HFFc6 (cell line): ENCODE measurements at regions not wholly inside any gene's neighbourhood (a gene's known extent, or its start where the extent isn't known, plus 50 kb on each side); places are given as distances from the start of the nearest gene placed in this dataset.

ENCODE experiments used
- DNase-seq: peaks from one replicate; pipeline ENCODE4 v3.0.0-alpha.2; 2018
- H3K27ac Mint-ChIP-seq: 2 replicates; pipeline ENCODE4 v1.8.0; 2020; ENCODE audit warnings: mild to moderate bottlenecking, mixed read lengths
- H3K27me3 Mint-ChIP-seq: 2 replicates; pipeline ENCODE4 v1.8.0; 2021; ENCODE audit warnings: mild to moderate bottlenecking, moderate library complexity, mixed read lengths; ENCODE audit not compliant: insufficient read depth
- H3K36me3 Mint-ChIP-seq: 2 replicates; pipeline ENCODE4 v1.8.0; 2021; ENCODE audit warnings: low read depth, mixed read lengths
- H3K4me1 Mint-ChIP-seq: 2 replicates; pipeline ENCODE4 v1.8.0; 2020; ENCODE audit warnings: low read depth, mixed read lengths
- H3K4me3 Mint-ChIP-seq: 2 replicates; pipeline ENCODE4 v1.8.0; 2020; ENCODE audit warnings: mild to moderate bottlenecking, moderate library complexity, mixed read lengths
- H3K9me3 Mint-ChIP-seq: 2 replicates; pipeline ENCODE4 v1.8.0; 2020; ENCODE audit warnings: mild to moderate bottlenecking, mixed read lengths
- TF ChIP-seq, protein P1 (sequence below): fragments of 200-600 bp; sonication (generic); IDR thresholded peaks from 2 replicates; pipeline ENCODE4 v1.5.0; 2021; ENCODE audit warnings: antibody characterized with exemption, mild to moderate bottlenecking

DNA sequence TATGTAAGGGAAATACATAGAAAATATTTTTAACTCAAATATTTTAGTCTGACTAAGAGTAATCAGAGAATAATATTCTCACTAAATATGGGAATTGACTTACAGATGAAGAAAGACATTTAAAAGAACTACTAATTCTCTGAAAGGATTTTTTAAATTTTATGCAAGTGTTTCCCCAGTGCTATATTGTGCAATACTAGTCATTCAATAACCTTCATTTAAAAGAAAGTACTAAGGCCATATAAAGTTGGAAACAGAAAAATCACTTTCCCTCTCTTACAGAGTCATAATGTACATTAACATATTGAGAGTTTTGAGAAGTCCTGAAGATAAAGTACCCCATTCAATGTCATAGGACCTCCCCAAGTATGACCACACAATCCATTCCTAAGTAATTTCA lies 584.6 kb upstream of the ACVR2A start:
- TF ChIP-seq, protein P1, sequence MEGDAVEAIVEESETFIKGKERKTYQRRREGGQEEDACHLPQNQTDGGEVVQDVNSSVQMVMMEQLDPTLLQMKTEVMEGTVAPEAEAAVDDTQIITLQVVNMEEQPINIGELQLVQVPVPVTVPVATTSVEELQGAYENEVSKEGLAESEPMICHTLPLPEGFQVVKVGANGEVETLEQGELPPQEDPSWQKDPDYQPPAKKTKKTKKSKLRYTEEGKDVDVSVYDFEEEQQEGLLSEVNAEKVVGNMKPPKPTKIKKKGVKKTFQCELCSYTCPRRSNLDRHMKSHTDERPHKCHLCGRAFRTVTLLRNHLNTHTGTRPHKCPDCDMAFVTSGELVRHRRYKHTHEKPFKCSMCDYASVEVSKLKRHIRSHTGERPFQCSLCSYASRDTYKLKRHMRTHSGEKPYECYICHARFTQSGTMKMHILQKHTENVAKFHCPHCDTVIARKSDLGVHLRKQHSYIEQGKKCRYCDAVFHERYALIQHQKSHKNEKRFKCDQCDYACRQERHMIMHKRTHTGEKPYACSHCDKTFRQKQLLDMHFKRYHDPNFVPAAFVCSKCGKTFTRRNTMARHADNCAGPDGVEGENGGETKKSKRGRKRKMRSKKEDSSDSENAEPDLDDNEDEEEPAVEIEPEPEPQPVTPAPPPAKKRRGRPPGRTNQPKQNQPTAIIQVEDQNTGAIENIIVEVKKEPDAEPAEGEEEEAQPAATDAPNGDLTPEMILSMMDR = no peak
- Mint-ChIP-seq H3K4me3 (no peak overlapping the region), H3K4me1 (no peaks in the 10 kb centered on the region), H3K36me3 (peaks cover 5% of the 10 kb centered on the region), H3K27me3 (no peaks in the 10 kb centered on the region; the same call in 1 of the 2 replicates), H3K27ac (no peak overlapping the region), H3K9me3 (peaks cover 34% of the 10 kb centered on the region)
- no peak for DNase-seq

GRCh38 chr2:147255812-147256211 lies 589.0 kb upstream of the ACVR2A start:
- TF ChIP-seq, protein P1 = no peak
- peaks cover 4% of the 10 kb centered on the region; the same call in 1 of the 2 replicates for H3K36me3 Mint-ChIP-seq
- H3K9me3 Mint-ChIP-seq = peaks cover 35% of the 10 kb centered on the region
- no peaks in the 10 kb centered on the region; the same call in 1 of the 2 replicates for H3K27me3 Mint-ChIP-seq
- H3K4me3 Mint-ChIP-seq = no peak overlapping the region
- no peak for DNase-seq
- H3K27ac Mint-ChIP-seq = no peak overlapping the region
- no peaks in the 10 kb centered on the region for H3K4me1 Mint-ChIP-seq

- DNase-seq = no peak
- Mint-ChIP-seq H3K27me3 (no peaks in the 10 kb centered on the region), H3K9me3 (peaks cover 58% of the 10 kb centered on the region), H3K4me1 (no peaks in the 10 kb centered on the region), H3K4me3 (no peak overlapping the region), H3K27ac (no peak overlapping the region), H3K36me3 (peaks cover 4% of the 10 kb centered on the region; the same call in 1 of the 2 replicates)
- TF ChIP-seq, protein P1 = no peak
These were observed 594.0 kb upstream of the ACVR2A start for GRCh38 chr2:147250652-147251356.

- H3K4me3 Mint-ChIP-seq = no peak overlapping the region
- H3K9me3 Mint-ChIP-seq = peaks cover 64% of the 10 kb centered on the region
- no peak for DNase-seq
These were observed 597.1 kb upstream of the ACVR2A start for GRCh38 chr2:147247749-147248148.

DNA sequence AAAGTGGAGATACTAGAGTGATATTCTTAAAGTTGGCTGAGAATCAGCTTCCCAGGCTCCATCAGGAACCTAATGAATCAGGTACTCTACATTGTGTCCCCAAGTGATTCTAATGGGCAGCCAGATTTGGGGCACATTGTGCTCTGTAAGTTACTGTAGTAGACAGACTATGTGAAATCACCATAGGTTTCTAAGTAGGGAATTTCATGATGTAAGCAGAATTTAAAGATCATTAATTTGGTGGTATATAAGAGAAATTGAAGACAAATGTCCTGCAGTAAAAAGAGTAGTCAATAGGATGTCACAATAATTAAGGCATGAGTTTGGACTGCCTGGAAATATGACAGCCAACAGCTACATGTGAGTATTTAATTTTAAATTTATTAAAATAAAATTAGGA lies 602.4 kb upstream of the ACVR2A start:
- Mint-ChIP-seq H3K27ac (no peak overlapping the region), H3K9me3 (peaks cover 47% of the 10 kb centered on the region), H3K27me3 (no peaks in the 10 kb centered on the region), H3K36me3 (no peaks in the 10 kb centered on the region), H3K4me1 (no peaks in the 10 kb centered on the region), H3K4me3 (no peak overlapping the region)
- TF ChIP-seq, protein P1 = no peak
- no peak for DNase-seq

More at GRCh38 chr2:147247749-147248148, 597.1 kb upstream of the ACVR2A start:
- Mint-ChIP-seq H3K36me3 (peaks cover 4% of the 10 kb centered on the region; the same call in 1 of the 2 replicates), H3K4me1 (no peaks in the 10 kb centered on the region), H3K27ac (no peak overlapping the region), H3K27me3 (no peaks in the 10 kb centered on the region)
- TF ChIP-seq, protein P1 = no peak
